Fibroblast of gingiva (primary cell): ENCODE measurements at regions not wholly inside any gene's neighbourhood (a gene's known extent, or its start where the extent isn't known, plus 50 kb on each side); places are given as distances from the start of the nearest gene placed in this dataset.
A peak's percentile ranks its signal among the peaks of the same experiment; 100 is the strongest.
"Not testable (repeated sequence)": the region's sequence is repeated elsewhere in the genome, so short reads cannot be mapped to it uniquely, and the experiment has no call there.

Source experiments
- DNase-seq: peaks from one replicate; pipeline ENCODE4 v3.0.0-alpha.2; 2011; ENCODE audit warnings: low read depth

GRCh38 chr5:83404182-83404716, 67.3 kb upstream of the VCAN start:
- DNase-seq, result no peak

GRCh38 chr5:83405662-83406061, 65.9 kb upstream of the VCAN start:
- DNase-seq, result no peak

GRCh38 chr5:83406906-83407305, 64.6 kb upstream of the VCAN start:
- no peak for DNase-seq

- DNase-seq, result no peak
Measured at GRCh38 chr5:83407931-83408330, 63.6 kb upstream of the VCAN start.

- DNase-seq, result no peak
Measured at GRCh38 chr5:83408719-83409118, 62.8 kb upstream of the VCAN start.

GRCh38 chr5:83409776-83410175, 61.8 kb upstream of the VCAN start:
- not testable (repeated sequence) for DNase-seq

GRCh38 chr5:83410319-83410718, 61.2 kb upstream of the VCAN start:
- DNase-seq, result not testable (repeated sequence)

GRCh38 chr5:83414601-83415000, 56.9 kb upstream of the VCAN start:
- peak; percentile 24 for DNase-seq

GRCh38 chr5:83417884-83418283, 53.7 kb upstream of the VCAN start:
- no peak for DNase-seq

- DNase-seq, result no peak
Measured at GRCh38 chr5:83418356-83419321, 52.9 kb upstream of the VCAN start.
